Upper lobe of left lung (tissue), 4 donors: ENCODE measurements at regions not wholly inside any gene's neighbourhood (a gene's known extent, or its start where the extent isn't known, plus 50 kb on each side); places are given as distances from the start of the nearest gene placed in this dataset.

Experiments used
- EP300 ChIP-seq, 4 donors: sonication (generic); formaldehyde crosslinking; IDR thresholded peaks; one replicate each; pipeline ENCODE4 v1.5.1; 2017; ENCODE audit warnings: antibody characterized with exemption in 4 of 4, control low read depth in 2 of 4
- POLR2A ChIP-seq, 4 donors: fragments of 450-650 bp; IDR thresholded peaks; one replicate each; pipeline ENCODE4 v1.5.1; 2016 to 2017; ENCODE audit warnings: antibody characterized with exemption in 4 of 4, mild to moderate bottlenecking in 2 of 4
- POLR2AphosphoS5 ChIP-seq, 2 donors: sonication (generic); formaldehyde crosslinking; IDR thresholded peaks; one replicate each; pipeline ENCODE4 v1.5.1; 2017; ENCODE audit warnings: antibody characterized with exemption in 2 of 2
- TF ChIP-seq, protein P1 (sequence below), 6 experiments: fragments of 450-650 bp in 4 of 6; fragments of 200-600 bp in 2 of 6; sonication (generic) in 2 of 6; IDR thresholded peaks; one replicate each; pipeline ENCODE4 v1.5.1; 2016 to 2019; ENCODE audit warnings: antibody characterized with exemption in 6 of 6

DNA sequence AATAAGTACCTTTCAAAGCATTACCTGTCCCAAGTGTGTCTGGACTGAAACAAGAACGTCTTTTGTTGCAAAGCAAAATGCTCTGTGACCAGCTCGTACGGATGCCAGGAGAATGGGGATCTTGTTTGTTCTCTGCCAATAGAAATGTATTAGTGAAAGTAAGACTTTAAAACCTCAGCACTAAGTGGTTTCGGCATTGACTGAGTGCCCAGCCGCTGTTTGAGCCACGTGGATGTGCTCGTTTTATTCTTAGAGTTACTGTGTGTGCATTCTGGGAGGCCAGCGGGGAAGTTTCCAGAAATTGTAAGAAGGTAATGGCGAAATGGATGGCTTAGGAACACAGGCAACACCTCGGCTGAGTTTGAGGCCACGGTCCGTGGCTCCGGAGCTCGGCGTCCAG is 117.1 kb upstream of the USP29 start:
- TF ChIP-seq EP300 (IDR thresholded peaks at IDR 0.05) (no peak), POLR2AphosphoS5 (IDR thresholded peaks at IDR 0.05) (no peak), POLR2A (IDR thresholded peaks at IDR 0.05) (no peak)
- TF ChIP-seq, protein P1, sequence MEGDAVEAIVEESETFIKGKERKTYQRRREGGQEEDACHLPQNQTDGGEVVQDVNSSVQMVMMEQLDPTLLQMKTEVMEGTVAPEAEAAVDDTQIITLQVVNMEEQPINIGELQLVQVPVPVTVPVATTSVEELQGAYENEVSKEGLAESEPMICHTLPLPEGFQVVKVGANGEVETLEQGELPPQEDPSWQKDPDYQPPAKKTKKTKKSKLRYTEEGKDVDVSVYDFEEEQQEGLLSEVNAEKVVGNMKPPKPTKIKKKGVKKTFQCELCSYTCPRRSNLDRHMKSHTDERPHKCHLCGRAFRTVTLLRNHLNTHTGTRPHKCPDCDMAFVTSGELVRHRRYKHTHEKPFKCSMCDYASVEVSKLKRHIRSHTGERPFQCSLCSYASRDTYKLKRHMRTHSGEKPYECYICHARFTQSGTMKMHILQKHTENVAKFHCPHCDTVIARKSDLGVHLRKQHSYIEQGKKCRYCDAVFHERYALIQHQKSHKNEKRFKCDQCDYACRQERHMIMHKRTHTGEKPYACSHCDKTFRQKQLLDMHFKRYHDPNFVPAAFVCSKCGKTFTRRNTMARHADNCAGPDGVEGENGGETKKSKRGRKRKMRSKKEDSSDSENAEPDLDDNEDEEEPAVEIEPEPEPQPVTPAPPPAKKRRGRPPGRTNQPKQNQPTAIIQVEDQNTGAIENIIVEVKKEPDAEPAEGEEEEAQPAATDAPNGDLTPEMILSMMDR (IDR thresholded peaks at IDR 0.05): no peak
